OCI-LY3 (cell line): ENCODE measurements at regions not wholly inside any gene's neighbourhood (a gene's known extent, or its start where the extent isn't known, plus 50 kb on each side); places are given as distances from the start of the nearest gene placed in this dataset.

ENCODE experiments used
- H2AFZ ChIP-seq: fragments of 200-600, 300-600 bp; shearing (Covaris generic); 2 replicates; pipeline ENCODE4 v1.6.0; 2014; ENCODE audit warnings: antibody characterized with exemption, low read depth, low read length
- H3K27ac ChIP-seq: fragments of 200-600, 300-600 bp; sonication (generic); 2 replicates; pipeline ENCODE4 v1.5.1; 2014; ENCODE audit warnings: mild to moderate bottlenecking, low read length, moderate library complexity, mixed read lengths
- H3K27me3 ChIP-seq: fragments of 200-600, 300-600 bp; sonication (generic); 2 replicates; pipeline ENCODE4 v1.6.1; 2014; ENCODE audit warnings: low read depth, low read length, mixed read lengths
- H3K36me3 ChIP-seq: fragments of 200-600, 300-600 bp; sonication (generic); replicated peaks from 2 replicates; pipeline ENCODE3; 2014; ENCODE audit warnings: low read depth, low read length, mixed read lengths
- H3K4me1 ChIP-seq: fragments of 300-600, 200-600 bp; sonication (generic); 2 replicates; pipeline ENCODE4 v1.6.1; 2014; ENCODE audit warnings: low read length, mixed read lengths
- H3K4me2 ChIP-seq: fragments of 200-600, 300-600 bp; sonication (generic); 2 replicates; pipeline ENCODE4 v1.6.1; 2014; ENCODE audit warnings: low read length, mixed read lengths
- H3K4me3 ChIP-seq: fragments of 300-600, 200-600 bp; sonication (generic); 2 replicates; pipeline ENCODE4 v1.5.1; 2014; ENCODE audit warnings: antibody characterized with exemption, mild to moderate bottlenecking, low read length, moderate library complexity
- H3K79me2 ChIP-seq: fragments of 300-600, 200-600 bp; shearing (Covaris generic); 2 replicates; pipeline ENCODE4 v1.6.1; 2014; ENCODE audit warnings: mild to moderate bottlenecking, low read length, mixed read lengths
- H3K9ac ChIP-seq: fragments of 300-600, 200-600 bp; shearing (Covaris generic); 2 replicates; pipeline ENCODE4 v1.6.0; 2014; ENCODE audit warnings: mild to moderate bottlenecking, low read length, moderate library complexity
- H3K9me3 ChIP-seq: fragments of 200-600, 300-600 bp; shearing (Covaris generic); 2 replicates; pipeline ENCODE4 v1.6.1; 2014; ENCODE audit warnings: low read length, mixed read lengths; ENCODE audit not compliant: insufficient read depth
- H4K20me1 ChIP-seq: fragments of 200-600, 300-600 bp; sonication (generic); 2 replicates; pipeline ENCODE4 v1.6.1; 2016; ENCODE audit warnings: low read length, mixed read lengths; ENCODE audit not compliant: insufficient read depth
- EZH2phosphoT487 ChIP-seq: fragments of 200-600 bp; shearing (Covaris generic); IDR thresholded peaks from 2 replicates; pipeline ENCODE4 v1.6.1; 2018; ENCODE audit warnings: antibody characterized with exemption, mixed run types, low read depth
- TF ChIP-seq, protein P1 (sequence below): fragments of 200-600, 300-600 bp; sonication (generic); IDR thresholded peaks from 2 replicates; pipeline ENCODE4 v1.5.1; 2014; ENCODE audit warnings: antibody characterized with exemption, low read length, low read depth

DNA sequence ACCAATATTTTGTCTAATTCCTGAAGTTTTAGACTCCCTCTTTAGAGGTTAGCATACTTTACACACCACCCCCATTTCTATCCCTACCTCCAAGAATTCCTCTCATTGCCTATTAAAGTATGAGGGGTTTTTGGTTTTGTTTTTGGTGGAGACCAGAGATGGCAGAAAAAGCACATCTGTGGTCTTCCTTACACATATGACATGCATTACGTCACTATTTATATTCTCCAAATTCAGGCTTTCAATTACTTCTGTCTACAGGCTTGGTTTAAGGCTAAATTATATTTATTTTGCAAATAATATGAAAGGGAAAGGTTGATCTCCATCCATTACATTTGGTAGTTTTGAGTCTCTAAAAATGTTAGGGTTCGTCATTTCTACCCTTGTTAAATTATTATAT lies 674.6 kb downstream of the LMO4 start:
- Histone ChIP-seq H3K27ac (no peak overlapping the region), H3K79me2 (no peaks in the 10 kb centered on the region), H3K9ac (no peak overlapping the region), H3K4me1 (no peaks in the 10 kb centered on the region), H4K20me1 (no peaks in the 10 kb centered on the region), H3K36me3 (no peaks in the 10 kb centered on the region), H2AFZ (no peak overlapping the region), H3K9me3 (no peaks in the 10 kb centered on the region), H3K4me2 (no peak overlapping the region), H3K4me3 (no peak overlapping the region), H3K27me3 (0 out of 2 replicates have a peak, but pooled peaks cover 4% of the 10 kb centered on the region)
- no peak for TF ChIP-seq EZH2phosphoT487
- TF ChIP-seq, protein P1, sequence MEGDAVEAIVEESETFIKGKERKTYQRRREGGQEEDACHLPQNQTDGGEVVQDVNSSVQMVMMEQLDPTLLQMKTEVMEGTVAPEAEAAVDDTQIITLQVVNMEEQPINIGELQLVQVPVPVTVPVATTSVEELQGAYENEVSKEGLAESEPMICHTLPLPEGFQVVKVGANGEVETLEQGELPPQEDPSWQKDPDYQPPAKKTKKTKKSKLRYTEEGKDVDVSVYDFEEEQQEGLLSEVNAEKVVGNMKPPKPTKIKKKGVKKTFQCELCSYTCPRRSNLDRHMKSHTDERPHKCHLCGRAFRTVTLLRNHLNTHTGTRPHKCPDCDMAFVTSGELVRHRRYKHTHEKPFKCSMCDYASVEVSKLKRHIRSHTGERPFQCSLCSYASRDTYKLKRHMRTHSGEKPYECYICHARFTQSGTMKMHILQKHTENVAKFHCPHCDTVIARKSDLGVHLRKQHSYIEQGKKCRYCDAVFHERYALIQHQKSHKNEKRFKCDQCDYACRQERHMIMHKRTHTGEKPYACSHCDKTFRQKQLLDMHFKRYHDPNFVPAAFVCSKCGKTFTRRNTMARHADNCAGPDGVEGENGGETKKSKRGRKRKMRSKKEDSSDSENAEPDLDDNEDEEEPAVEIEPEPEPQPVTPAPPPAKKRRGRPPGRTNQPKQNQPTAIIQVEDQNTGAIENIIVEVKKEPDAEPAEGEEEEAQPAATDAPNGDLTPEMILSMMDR, result no peak

GRCh38 chr1:88009916-88010315 lies 674.2 kb upstream of the PKN2 start:
- 0 out of 2 replicates have a peak, but pooled peaks cover 5% of the 10 kb centered on the region for H3K27me3 ChIP-seq
- no peaks in the 10 kb centered on the region for H3K4me1 ChIP-seq
- no peaks in the 10 kb centered on the region for H3K9me3 ChIP-seq
- H4K20me1 ChIP-seq, result no peaks in the 10 kb centered on the region
- no peak overlapping the region for H3K4me3 ChIP-seq
- no peak overlapping the region for H2AFZ ChIP-seq
- H3K4me2 ChIP-seq, result no peak overlapping the region
- H3K36me3 ChIP-seq, result no peaks in the 10 kb centered on the region
- H3K79me2 ChIP-seq, result no peaks in the 10 kb centered on the region
- no peak overlapping the region for H3K9ac ChIP-seq
- no peak overlapping the region for H3K27ac ChIP-seq
- TF ChIP-seq EZH2phosphoT487, result no peak
- TF ChIP-seq, protein P1, result no peak

GRCh38 chr1:88013485-88013884 lies 670.6 kb upstream of the PKN2 start:
- Histone ChIP-seq H2AFZ (no peak overlapping the region), H3K9me3 (no peaks in the 10 kb centered on the region), H3K79me2 (no peaks in the 10 kb centered on the region), H3K36me3 (no peaks in the 10 kb centered on the region), H4K20me1 (no peaks in the 10 kb centered on the region), H3K4me2 (no peak overlapping the region), H3K9ac (no peak overlapping the region), H3K27me3 (0 out of 2 replicates have a peak, but pooled peaks cover 5% of the 10 kb centered on the region), H3K27ac (no peak overlapping the region), H3K4me1 (no peaks in the 10 kb centered on the region), H3K4me3 (no peak overlapping the region)
- TF ChIP-seq EZH2phosphoT487, result no peak
- TF ChIP-seq, protein P1, result no peak

DNA sequence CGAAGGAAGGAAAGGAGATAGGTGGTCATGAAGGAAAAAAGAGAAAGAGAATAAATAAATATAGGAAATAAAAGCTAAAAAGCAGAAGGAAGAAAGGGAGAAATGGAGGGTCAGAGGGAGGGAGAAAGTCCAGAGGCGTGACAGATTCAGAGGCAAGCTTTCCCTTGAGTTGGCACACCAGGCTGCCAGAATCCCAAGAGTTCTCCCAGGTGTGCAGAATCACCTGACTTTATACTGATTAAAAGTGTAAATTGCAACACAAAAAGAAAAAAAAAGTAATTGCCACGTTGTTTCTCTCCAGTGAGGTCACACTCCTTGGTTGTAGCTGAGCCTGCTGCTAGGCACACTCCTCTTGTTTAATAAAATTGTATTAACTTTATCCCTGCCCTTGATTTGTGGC lies 669.9 kb upstream of the PKN2 start:
- Histone ChIP-seq H3K27me3 (0 out of 2 replicates have a peak, but pooled peaks cover 5% of the 10 kb centered on the region), H3K27ac (no peak overlapping the region), H3K9ac (no peak overlapping the region), H3K9me3 (no peaks in the 10 kb centered on the region), H3K4me3 (no peak overlapping the region), H4K20me1 (no peaks in the 10 kb centered on the region), H3K36me3 (no peaks in the 10 kb centered on the region), H2AFZ (no peak overlapping the region), H3K4me1 (no peaks in the 10 kb centered on the region), H3K4me2 (no peak overlapping the region), H3K79me2 (no peaks in the 10 kb centered on the region)
- no peak for TF ChIP-seq EZH2phosphoT487
- TF ChIP-seq, protein P1, result no peak
